HG03565 (cell line): ENCODE measurements at regions not wholly inside any gene's neighbourhood (a gene's known extent, or its start where the extent isn't known, plus 50 kb on each side); places are given as distances from the start of the nearest gene placed in this dataset.
"Not testable (repeated sequence)": the region's sequence is repeated elsewhere in the genome, so short reads cannot be mapped to it uniquely, and the experiment has no call there.

ENCODE experiments used
- ATAC-seq: cut with Tn5 transposase; IDR thresholded peaks from one replicate; pipeline ENCODE4 v1.9.1; 2021; ENCODE audit warnings: mild to moderate bottlenecking, moderate library complexity; ENCODE audit not compliant: unreplicated experiment

- not testable (repeated sequence) for ATAC-seq
Measured at GRCh38 chr14:97068293-97068692, 271.1 kb downstream of the VRK1 start.

- no peak for ATAC-seq
Measured at GRCh38 chr14:97070259-97070658, 273.1 kb downstream of the VRK1 start.

- ATAC-seq, result no peak
Measured at GRCh38 chr14:97071177-97071576, 274.0 kb downstream of the VRK1 start.

- no peak for ATAC-seq
Measured at GRCh38 chr14:97073622-97074021, 276.4 kb downstream of the VRK1 start.

GRCh38 chr14:97074456-97074855 lies 277.3 kb downstream of the VRK1 start:
- no peak for ATAC-seq

- no peak for ATAC-seq
Measured at GRCh38 chr14:97074856-97075255, 277.7 kb downstream of the VRK1 start.

- peak; percentile 71 for ATAC-seq
Measured at GRCh38 chr14:97077253-97077653, 280.1 kb downstream of the VRK1 start.

- ATAC-seq, result no peak
Measured at GRCh38 chr14:97077687-97078086, 280.5 kb downstream of the VRK1 start.

GRCh38 chr14:97080991-97081390 lies 283.8 kb downstream of the VRK1 start:
- ATAC-seq, result no peak

GRCh38 chr14:97095269-97095668 lies 298.1 kb downstream of the VRK1 start:
- ATAC-seq, result no peak

- ATAC-seq, result no peak
Measured at GRCh38 chr14:97097296-97097695, 300.1 kb downstream of the VRK1 start.

GRCh38 chr14:97100306-97100705 lies 303.1 kb downstream of the VRK1 start:
- no peak for ATAC-seq

- ATAC-seq, result no peak
Measured at GRCh38 chr14:97101561-97101960, 304.4 kb downstream of the VRK1 start.

- ATAC-seq, result no peak
Measured at GRCh38 chr14:97104029-97104428, 306.8 kb downstream of the VRK1 start.

- ATAC-seq, result no peak
Measured at GRCh38 chr14:97106166-97106565, 309.0 kb downstream of the VRK1 start.

- ATAC-seq, result no peak
Measured at GRCh38 chr14:97106609-97107008, 309.4 kb downstream of the VRK1 start.

- ATAC-seq, result no peak
Measured at GRCh38 chr14:97107080-97107479, 309.9 kb downstream of the VRK1 start.

GRCh38 chr14:97107760-97108159 lies 310.6 kb downstream of the VRK1 start:
- ATAC-seq, result no peak

- no peak for ATAC-seq
Measured at GRCh38 chr14:97109234-97109633, 312.1 kb downstream of the VRK1 start.

- no peak for ATAC-seq
Measured at GRCh38 chr14:97113339-97113738, 316.2 kb downstream of the VRK1 start.

- ATAC-seq, result no peak
Measured at GRCh38 chr14:97116546-97116945, 319.4 kb downstream of the VRK1 start.

- no peak for ATAC-seq
Measured at GRCh38 chr14:97117693-97118092, 320.5 kb downstream of the VRK1 start.

GRCh38 chr14:97120204-97120603 lies 323.0 kb downstream of the VRK1 start:
- ATAC-seq, result peak; percentile 10

GRCh38 chr14:97120611-97121031 lies 323.4 kb downstream of the VRK1 start:
- peak; percentile 73 for ATAC-seq
